ENCODE measurements at regions not wholly inside any gene's neighbourhood (a gene's known extent, or its start where the extent isn't known, plus 50 kb on each side); places are given as distances from the start of the nearest gene placed in this dataset.

GRCh38 chr17:36813957-36814563, 123.2 kb upstream of the LHX1 start:
- Histone ChIP-seq H3K27me3 (no peaks in the 10 kb centered on the region), H3K9me3 (no peaks in the 10 kb centered on the region), H3K4me1 (peaks cover 18% of the 10 kb centered on the region), H3K36me3 (replicated peaks in 1 of 2; ENCODE audit: insufficient read depth in 1 of 2, low read depth in 2 of 2) (no peaks in the 10 kb centered on the region), H3K27ac (no peak overlapping the region), H3K4me3 (no peak overlapping the region)
- ATAC-seq (no peak), DNase-seq (no peak)
- intact Hi-C loops (cut with DNase I): no loop called here
- TF ChIP-seq CTCF (IDR thresholded peaks at IDR 0.05) (no peak), POLR2A (IDR thresholded peaks at IDR 0.05) (no peak)
- 33 to 39% methylated on average over 18 of the region's 18 CpGs for WGBS, 2 donors

GRCh38 chr17:36814958-36815357, 122.3 kb upstream of the LHX1 start:
- TF ChIP-seq CTCF (IDR thresholded peaks at IDR 0.05): no peak
- TF ChIP-seq POLR2A (IDR thresholded peaks at IDR 0.05): no peak

GRCh38 chr17:36816214-36816906, 120.9 kb upstream of the LHX1 start:
- DNase-seq: no peak
- TF ChIP-seq POLR2A (IDR thresholded peaks at IDR 0.05) (no peak), CTCF (IDR thresholded peaks at IDR 0.05) (no peak)
- Histone ChIP-seq H3K9me3 (no peaks in the 10 kb centered on the region), H3K27ac (no peak overlapping the region), H3K36me3 (replicated peaks in 1 of 2; ENCODE audit: insufficient read depth in 1 of 2, low read depth in 2 of 2) (no peaks in the 10 kb centered on the region), H3K4me1 (peaks cover 18% of the 10 kb centered on the region), H3K4me3 (no peak overlapping the region), H3K27me3 (no peaks in the 10 kb centered on the region)
- intact Hi-C loops (cut with DNase I): no loop called here
- no peak for ATAC-seq
- 67 to 74% methylated on average over 17 of the region's 17 CpGs for WGBS, 2 donors

More at GRCh38 chr17:36814958-36815357, 122.3 kb upstream of the LHX1 start:
- DNase-seq (no peak), ATAC-seq (no peak)
- intact Hi-C loops (cut with DNase I): no loop called here
- H3K27ac ChIP-seq: no peak overlapping the region
- no peaks in the 10 kb centered on the region for H3K27me3 ChIP-seq
- H3K9me3 ChIP-seq: no peaks in the 10 kb centered on the region
- WGBS, 2 donors: 65 to 84% methylated on average over 5 to 7 of the region's 7 CpGs
- H3K36me3 ChIP-seq (replicated peaks in 1 of 2; ENCODE audit: insufficient read depth in 1 of 2, low read depth in 2 of 2): no peaks in the 10 kb centered on the region
- H3K4me3 ChIP-seq: no peak overlapping the region
- H3K4me1 ChIP-seq: peaks cover 18% of the 10 kb centered on the region

- Histone ChIP-seq H3K27ac (no peak overlapping the region), H3K27me3 (no peaks in the 10 kb centered on the region), H3K36me3 (replicated peaks in 1 of 2; ENCODE audit: insufficient read depth in 1 of 2, low read depth in 2 of 2) (no peaks in the 10 kb centered on the region), H3K4me1 (peaks cover 18% of the 10 kb centered on the region), H3K4me3 (no peak overlapping the region), H3K9me3 (no peaks in the 10 kb centered on the region)
- no peak for DNase-seq
- intact Hi-C loops (cut with DNase I): no loop called here
- WGBS, 2 donors: 88 to 89% methylated on average over 15 of the region's 15 CpGs
- no peak for ATAC-seq
- TF ChIP-seq CTCF (IDR thresholded peaks at IDR 0.05): no peak
- no peak for TF ChIP-seq POLR2A (IDR thresholded peaks at IDR 0.05)
These were observed 120.4 kb upstream of the LHX1 start for GRCh38 chr17:36816907-36817288.
